Activated CD8-positive, alpha-beta memory T cell treated with anti-CD3 and anti-CD28 coated beads, Interleukin-2, amount 50 U/mL, for 4 hours (primary cell): ENCODE measurements at regions not wholly inside any gene's neighbourhood (a gene's known extent, or its start where the extent isn't known, plus 50 kb on each side); places are given as distances from the start of the nearest gene placed in this dataset.

ENCODE experiments used
- DNase-seq: peaks from one replicate; pipeline ENCODE4 v3.0.0-alpha.2; 2020

- DNase-seq = no peak
These were observed 451.3 kb downstream of the NAF1 start for GRCh38 chr4:162715401-162715800.

GRCh38 chr4:162707962-162708361 is 458.7 kb downstream of the NAF1 start:
- DNase-seq = no peak

- DNase-seq = no peak
These were observed 460.1 kb downstream of the NAF1 start for GRCh38 chr4:162706632-162707031.

DNA sequence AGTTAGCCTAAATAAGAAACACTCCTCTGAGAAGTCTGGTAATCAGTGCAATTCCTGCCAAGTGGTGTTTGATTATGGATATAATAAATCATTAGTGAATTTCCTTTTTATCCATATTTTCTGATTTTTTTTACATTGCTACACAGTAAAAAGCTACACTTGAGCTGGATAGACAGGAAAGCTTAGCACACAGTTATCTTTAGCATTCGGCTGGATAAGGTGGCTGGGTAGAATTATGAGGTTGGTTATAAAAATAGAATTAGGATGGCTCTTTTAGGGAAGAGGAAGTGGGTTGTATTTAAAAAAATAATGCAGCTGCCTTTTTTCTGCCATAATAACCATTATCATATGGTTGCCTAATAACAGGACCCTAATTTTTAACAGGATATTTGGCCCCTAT is 460.6 kb downstream of the NAF1 start:
- no peak for DNase-seq

GRCh38 chr4:162705130-162705803 is 461.4 kb downstream of the NAF1 start:
- DNase-seq = no peak

DNA sequence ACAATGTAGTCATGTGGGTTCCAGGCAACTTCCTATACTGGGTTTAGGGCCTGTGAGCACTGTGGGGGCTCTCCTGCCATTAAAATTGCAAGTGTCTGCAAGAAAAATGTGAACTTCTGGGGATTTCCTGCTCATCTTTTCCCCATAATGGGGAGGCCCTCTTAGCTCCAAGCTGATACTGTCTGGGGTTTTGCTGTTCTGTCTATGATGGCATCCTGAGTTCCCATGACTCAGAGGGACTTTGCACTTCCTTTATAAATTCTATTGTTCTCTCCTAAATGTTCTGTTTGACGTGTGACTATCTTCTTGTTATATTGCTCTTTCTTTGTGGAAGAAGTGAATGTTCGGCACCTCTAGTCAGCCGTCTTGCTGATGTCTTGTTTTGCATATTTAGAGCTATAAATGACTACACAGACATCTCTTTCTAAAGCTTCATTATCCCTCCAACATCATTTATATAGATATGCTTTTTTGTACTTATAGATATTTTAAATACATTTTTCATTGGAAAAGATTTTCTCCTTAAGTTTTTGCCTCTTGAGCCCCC is 465.8 kb downstream of the NAF1 start:
- DNase-seq = no peak

- DNase-seq = no peak
These were observed 466.3 kb downstream of the NAF1 start for GRCh38 chr4:162700358-162700757.

DNA sequence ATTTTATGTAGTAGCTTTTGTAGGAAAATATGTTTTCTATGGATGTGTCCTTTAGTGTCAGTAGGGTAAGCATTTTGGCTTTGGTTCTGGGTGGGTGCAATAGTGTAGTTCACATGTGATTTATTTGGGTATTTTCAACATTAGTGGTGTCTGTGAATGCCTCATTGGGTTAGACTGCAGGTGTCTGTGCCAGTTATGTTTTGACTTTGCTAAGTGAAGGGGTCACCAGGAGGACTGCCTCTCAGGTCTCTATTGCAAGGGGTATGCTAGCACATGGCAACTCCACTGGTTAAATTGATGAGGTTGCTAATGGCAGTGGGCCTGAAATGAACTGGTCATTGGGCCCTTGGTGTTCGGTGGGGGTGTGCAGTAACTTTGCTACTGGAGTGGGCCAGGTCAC is 467.1 kb downstream of the NAF1 start:
- no peak for DNase-seq

DNA sequence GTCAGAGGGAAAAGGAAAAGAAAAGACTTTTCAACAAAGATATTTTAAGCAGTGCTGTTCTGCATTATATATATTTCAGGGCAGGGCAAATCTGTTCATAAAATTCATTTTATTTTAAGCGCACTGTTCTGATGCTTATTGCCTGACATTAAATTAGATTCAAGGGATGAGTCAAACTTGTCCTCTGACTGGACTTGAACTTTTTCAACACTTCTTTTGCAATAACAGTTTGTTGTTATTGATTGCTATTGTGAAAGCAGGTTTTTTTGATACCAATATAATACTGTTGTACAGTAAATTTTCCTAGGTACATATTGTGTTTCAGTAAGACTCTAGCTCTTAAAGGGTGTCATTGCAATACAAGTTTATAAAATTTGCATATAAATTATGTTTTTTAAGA is 481.3 kb downstream of the NAF1 start:
- DNase-seq = no peak

- DNase-seq = no peak
These were observed 481.7 kb downstream of the NAF1 start for GRCh38 chr4:162684998-162685397.

DNA sequence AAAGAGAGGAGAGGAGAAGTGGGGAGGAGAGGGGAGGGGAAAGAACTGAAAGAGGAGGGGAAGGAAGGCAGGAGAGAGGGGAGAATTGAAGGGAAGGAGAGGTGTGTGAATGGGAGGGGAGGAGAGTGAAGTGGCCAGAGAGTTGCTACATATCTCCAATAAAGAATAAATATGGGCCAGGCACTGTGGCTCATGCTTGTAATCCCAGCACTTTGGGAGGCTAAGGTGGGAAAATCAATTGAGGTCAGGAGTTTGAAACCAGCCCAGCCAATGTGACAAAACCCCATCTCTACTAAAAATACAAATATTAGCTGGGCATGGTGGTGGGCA is 482.4 kb downstream of the NAF1 start:
- DNase-seq = no peak

GRCh38 chr4:162683659-162684370 is 482.9 kb downstream of the NAF1 start:
- DNase-seq = no peak

- no peak for DNase-seq
These were observed 484.0 kb downstream of the NAF1 start for GRCh38 chr4:162682651-162683050.

- no peak for DNase-seq
These were observed 485.5 kb downstream of the NAF1 start for GRCh38 chr4:162681212-162681611.

GRCh38 chr4:162675661-162676060 is 491.0 kb downstream of the NAF1 start:
- DNase-seq = no peak

GRCh38 chr4:162661913-162662312 is 498.1 kb upstream of the FSTL5 start:
- DNase-seq = no peak

- no peak for DNase-seq
These were observed 495.9 kb upstream of the FSTL5 start for GRCh38 chr4:162659716-162660115.

DNA sequence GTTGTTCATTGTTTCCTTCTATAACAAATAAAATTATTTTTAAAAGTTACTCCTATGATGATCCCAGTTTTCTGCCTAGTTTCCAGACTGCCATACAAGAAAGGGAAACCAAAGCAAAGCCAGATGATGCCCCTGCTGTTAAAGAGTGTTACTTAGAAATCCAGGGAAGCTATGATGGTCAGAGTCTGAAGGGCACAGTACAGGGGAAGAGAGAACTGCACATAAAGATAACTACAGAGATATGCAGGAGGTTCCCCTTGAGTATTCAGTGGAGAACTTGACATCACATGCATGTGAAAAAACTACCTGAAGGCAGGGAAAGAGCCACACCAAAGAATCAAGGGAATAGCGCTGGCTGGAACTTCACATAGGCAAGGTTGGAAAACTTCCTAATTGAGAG is 494.2 kb upstream of the FSTL5 start:
- DNase-seq = no peak

DNA sequence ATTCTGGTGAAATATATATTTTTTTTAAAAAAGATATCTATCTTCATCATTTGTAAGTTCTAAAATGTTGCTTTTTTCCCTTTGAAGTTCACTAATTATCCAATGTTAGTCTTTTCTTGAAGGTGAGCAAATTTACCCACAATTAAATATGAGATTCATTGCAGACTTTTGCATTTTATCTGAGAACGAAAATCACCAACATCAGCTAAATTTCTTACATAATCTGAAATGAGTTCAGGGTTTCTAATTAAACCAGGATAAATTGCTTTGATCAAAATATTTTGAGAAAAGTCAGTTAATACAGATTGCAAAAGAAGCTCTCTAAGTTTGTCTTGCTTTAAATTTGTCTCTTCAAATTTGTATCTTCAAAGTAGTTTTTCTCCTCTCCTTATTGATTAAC is 486.4 kb upstream of the FSTL5 start:
- no peak for DNase-seq

GRCh38 chr4:162645381-162645780 is 481.6 kb upstream of the FSTL5 start:
- DNase-seq = no peak

DNA sequence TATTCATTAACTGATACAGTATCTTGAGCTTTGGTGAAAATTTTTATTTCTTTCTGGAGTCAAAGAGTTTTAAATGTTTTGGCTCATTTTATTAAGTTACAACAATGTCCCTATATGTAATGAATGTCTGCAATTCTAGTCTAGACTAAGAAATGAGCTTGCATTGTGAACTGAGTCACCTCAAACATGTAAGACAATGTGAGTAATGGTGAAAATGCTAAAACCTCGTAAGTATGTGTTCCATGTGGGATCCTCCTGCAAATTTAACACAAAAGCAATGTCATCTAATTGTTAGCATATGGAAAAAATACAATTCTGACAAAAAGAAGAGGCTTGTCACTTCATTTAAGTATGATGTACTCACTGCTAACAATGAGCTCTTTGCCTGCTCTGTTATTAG is 480.5 kb upstream of the FSTL5 start:
- no peak for DNase-seq

GRCh38 chr4:162640152-162640551 is 476.4 kb upstream of the FSTL5 start:
- DNase-seq = no peak

DNA sequence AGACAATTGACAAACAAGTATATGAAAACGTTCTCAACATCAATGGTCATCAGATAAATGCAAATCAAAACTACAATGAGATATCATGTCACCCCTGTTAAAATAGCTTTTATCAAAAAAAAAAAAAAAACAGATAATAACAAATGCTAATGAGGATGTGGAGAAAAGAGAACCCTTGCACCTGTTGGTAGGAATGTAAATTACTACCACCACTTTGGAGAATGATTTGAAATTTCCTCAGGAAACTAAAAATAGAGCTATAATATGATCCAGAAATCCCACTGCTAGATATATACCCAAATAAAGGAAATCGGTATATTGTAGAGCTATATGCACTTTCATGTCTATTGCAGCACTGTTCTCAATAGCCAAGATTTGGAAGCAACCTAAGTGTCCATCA is 470.6 kb upstream of the FSTL5 start:
- DNase-seq = no peak

DNA sequence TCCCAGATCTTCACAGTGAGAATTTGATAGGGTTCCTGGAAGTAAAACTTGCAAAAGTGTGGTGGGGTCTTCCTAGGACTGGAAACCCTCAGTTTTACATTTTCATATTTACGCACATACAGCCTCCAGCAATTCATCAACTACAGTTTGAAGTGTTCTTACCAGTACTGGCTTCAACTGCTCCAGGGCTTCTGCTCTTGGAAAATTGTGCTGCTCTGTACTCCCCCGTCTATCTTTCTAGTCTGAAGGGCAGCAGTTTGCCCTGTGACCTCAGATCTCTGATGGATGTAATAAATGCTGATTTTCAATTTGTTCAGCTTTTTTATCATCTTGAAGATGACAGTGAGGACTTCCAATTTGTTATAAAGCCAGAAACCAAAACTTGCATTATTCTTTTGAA is 458.9 kb upstream of the FSTL5 start:
- no peak for DNase-seq

DNA sequence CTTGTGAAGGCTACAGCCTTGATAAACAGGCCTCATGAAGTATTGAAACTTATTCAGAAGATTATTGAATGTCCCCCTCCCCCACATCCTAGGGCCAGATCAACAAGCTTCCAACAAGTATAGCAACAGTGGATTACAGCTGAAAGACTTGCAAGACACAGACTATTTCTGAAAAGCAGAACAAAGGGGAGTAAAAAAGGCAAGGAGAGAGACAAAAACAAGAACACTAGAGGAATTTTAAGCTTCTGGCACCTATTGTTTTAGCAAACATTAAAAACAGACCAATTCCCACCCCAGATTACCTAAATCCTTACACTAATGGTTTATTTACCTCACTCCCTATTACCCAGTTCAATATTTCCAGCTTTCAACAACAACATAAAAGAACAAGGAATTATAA is 446.3 kb upstream of the FSTL5 start:
- no peak for DNase-seq
